ENCODE measurements at regions not wholly inside any gene's neighbourhood (a gene's known extent, or its start where the extent isn't known, plus 50 kb on each side); places are given as distances from the start of the nearest gene placed in this dataset.

- no peaks in the 10 kb centered on the region for H3K27me3 ChIP-seq (ENCODE audit: low read length)
- H3K9ac ChIP-seq (ENCODE audit: low read length): no peak overlapping the region
- ChIA-PET POLR2A (ENCODE audit: unreplicated experiment) (no interaction called here), CTCF (no interaction called here)
- ATAC-seq: peak; percentile 75
- no peaks in the 10 kb centered on the region for H3F3A ChIP-seq (ENCODE audit: low read length, unreplicated experiment)
- H3K79me2 ChIP-seq (ENCODE audit: low read length): no peaks in the 10 kb centered on the region
- peaks cover 12% of the 10 kb centered on the region for H3K4me1 ChIP-seq (ENCODE audit: insufficient read depth, low read length)
- H3K9me3 ChIP-seq (ENCODE audit: low read length): no peaks in the 10 kb centered on the region
- no peak overlapping the region for H3K4me3 ChIP-seq (ENCODE audit: low read length)
- no peak overlapping the region for H3K27ac ChIP-seq (ENCODE audit: low read length)
- H2AFZ ChIP-seq (ENCODE audit: low read length): no peak overlapping the region
- no peak overlapping the region for H3K4me2 ChIP-seq (ENCODE audit: low read length)
- no peaks in the 10 kb centered on the region for H3K9me2 ChIP-seq (replicated peaks; ENCODE audit: low read length)
- TF ChIP-seq EZH2 (IDR thresholded peaks at IDR 0.05; ENCODE audit: low read length, unreplicated experiment): no peak
- TF ChIP-seq CTCF (conservative IDR thresholded peaks at IDR 0.05; ENCODE audit: low read depth, low read length): no peak
- TF ChIP-seq EZH2phosphoT487 (IDR thresholded peaks at IDR 0.05; ENCODE audit: borderline replicate concordance, low read length): no peak
- no peaks in the 10 kb centered on the region for H4K20me1 ChIP-seq (ENCODE audit: low read length)
- intact Hi-C loops (cut with micrococcal nuclease): no loop called here
- no peaks in the 10 kb centered on the region for H3K36me3 ChIP-seq (ENCODE audit: low read depth, low read length)
- BruUV-seq (replicated peaks): no TSS peak
- DNase-seq: peak; percentile 66
Measured at GRCh38 chr6:146878168-146878951, 279.6 kb downstream of the ADGB start.

- H2AFZ ChIP-seq (ENCODE audit: low read length): no peak overlapping the region
- no peaks in the 10 kb centered on the region for H3K27me3 ChIP-seq (ENCODE audit: low read length)
- H4K20me1 ChIP-seq (ENCODE audit: low read length): no peaks in the 10 kb centered on the region
- H3K36me3 ChIP-seq (ENCODE audit: low read depth, low read length): no peaks in the 10 kb centered on the region
- ATAC-seq (no peak), DNase-seq (no peak)
- intact Hi-C loops (cut with micrococcal nuclease): no loop called here
- H3F3A ChIP-seq (ENCODE audit: low read length, unreplicated experiment): no peaks in the 10 kb centered on the region
- no peak overlapping the region for H3K4me2 ChIP-seq (ENCODE audit: low read length)
- no peaks in the 10 kb centered on the region for H3K9me3 ChIP-seq (ENCODE audit: low read length)
- ChIA-PET POLR2A (ENCODE audit: unreplicated experiment) (no interaction called here), CTCF (no interaction called here)
- no peak overlapping the region for H3K4me3 ChIP-seq (ENCODE audit: low read length)
- no TSS peak for BruUV-seq (replicated peaks)
- no peak overlapping the region for H3K27ac ChIP-seq (ENCODE audit: low read length)
- H3K4me1 ChIP-seq (ENCODE audit: insufficient read depth, low read length): peaks cover 12% of the 10 kb centered on the region
- TF ChIP-seq EZH2 (IDR thresholded peaks at IDR 0.05; ENCODE audit: low read length, unreplicated experiment) (no peak), EZH2phosphoT487 (IDR thresholded peaks at IDR 0.05; ENCODE audit: borderline replicate concordance, low read length) (no peak), CTCF (conservative IDR thresholded peaks at IDR 0.05; ENCODE audit: low read depth, low read length) (no peak)
- no peaks in the 10 kb centered on the region for H3K79me2 ChIP-seq (ENCODE audit: low read length)
- no peak overlapping the region for H3K9ac ChIP-seq (ENCODE audit: low read length)
- H3K9me2 ChIP-seq (replicated peaks; ENCODE audit: low read length): no peaks in the 10 kb centered on the region
Measured at GRCh38 chr6:146878952-146879340, 280.2 kb downstream of the ADGB start.

GRCh38 chr6:146879406-146880117 is 280.8 kb downstream of the ADGB start:
- BruUV-seq (replicated peaks): no TSS peak

More at GRCh38 chr6:146879406-146880117, 280.8 kb downstream of the ADGB start:
- no peak overlapping the region for H2AFZ ChIP-seq (ENCODE audit: low read length)
- intact Hi-C loops (cut with micrococcal nuclease): no loop called here
- no peaks in the 10 kb centered on the region for H3F3A ChIP-seq (ENCODE audit: low read length, unreplicated experiment)
- H4K20me1 ChIP-seq (ENCODE audit: low read length): no peaks in the 10 kb centered on the region
- no peaks in the 10 kb centered on the region for H3K79me2 ChIP-seq (ENCODE audit: low read length)
- H3K27me3 ChIP-seq (ENCODE audit: low read length): no peaks in the 10 kb centered on the region
- TF ChIP-seq EZH2phosphoT487 (IDR thresholded peaks at IDR 0.05; ENCODE audit: borderline replicate concordance, low read length): no peak
- no peak for TF ChIP-seq CTCF (conservative IDR thresholded peaks at IDR 0.05; ENCODE audit: low read depth, low read length)
- TF ChIP-seq EZH2 (IDR thresholded peaks at IDR 0.05; ENCODE audit: low read length, unreplicated experiment): no peak
- H3K9me2 ChIP-seq (replicated peaks; ENCODE audit: low read length): no peaks in the 10 kb centered on the region
- DNase-seq (no peak), ATAC-seq (no peak)
- POLR2A ChIA-PET (ENCODE audit: unreplicated experiment): no interaction called here
- H3K27ac ChIP-seq (ENCODE audit: low read length): no peak overlapping the region
- H3K4me2 ChIP-seq (ENCODE audit: low read length): no peak overlapping the region
- no peak overlapping the region for H3K4me3 ChIP-seq (ENCODE audit: low read length)
- CTCF ChIA-PET: no interaction called here
- H3K4me1 ChIP-seq (ENCODE audit: insufficient read depth, low read length): peaks cover 12% of the 10 kb centered on the region
- H3K36me3 ChIP-seq (ENCODE audit: low read depth, low read length): no peaks in the 10 kb centered on the region
- no peak overlapping the region for H3K9ac ChIP-seq (ENCODE audit: low read length)
- H3K9me3 ChIP-seq (ENCODE audit: low read length): no peaks in the 10 kb centered on the region

Data from PC-3 (cell line).